Muscle of leg (tissue), 3 donors: ENCODE measurements at regions not wholly inside any gene's neighbourhood (a gene's known extent, or its start where the extent isn't known, plus 50 kb on each side); places are given as distances from the start of the nearest gene placed in this dataset.
"Not testable (repeated sequence)": the region's sequence is repeated elsewhere in the genome, so short reads cannot be mapped to it uniquely, and the experiment has no call there.

ENCODE experiments used
- DNase-seq: peaks from one replicate; pipeline ENCODE4 v3.0.0; 2013
- H3K27ac ChIP-seq: one replicate; pipeline ENCODE4 v1.5.1; 2013; ENCODE audit warnings: mild to moderate bottlenecking, low read length, control low read depth
- H3K27me3 ChIP-seq: one replicate; pipeline ENCODE4 v1.6.1; 2013; ENCODE audit warnings: low read length; ENCODE audit not compliant: control insufficient read depth, insufficient read depth
- H3K36me3 ChIP-seq: one replicate; pipeline ENCODE4 v1.6.1; 2013; ENCODE audit warnings: low read length; ENCODE audit not compliant: control insufficient read depth, insufficient read depth
- H3K4me1 ChIP-seq: one replicate; pipeline ENCODE4 v1.6.1; 2013; ENCODE audit warnings: low read length; ENCODE audit not compliant: control insufficient read depth, insufficient read depth
- H3K4me3 ChIP-seq: one replicate; pipeline ENCODE4 v1.5.1; 2013; ENCODE audit warnings: low read length, control low read depth
- H3K9me3 ChIP-seq: replicated peaks from 2 replicates; pipeline ENCODE4 v1.6.1; 2013; ENCODE audit warnings: low read depth, low read length; ENCODE audit not compliant: control insufficient read depth
- WGBS: methylation state at CpG from one replicate; pipeline ENCODE4 v1.1.5; 2013; ENCODE audit warnings: missing lambda C conversion rate; ENCODE audit not compliant: insufficient coverage; 5-methylcytosine and 5-hydroxymethylcytosine counted together

- H3K9me3 ChIP-seq, result no peaks in the 10 kb centered on the region
- no peak overlapping the region for H3K27ac ChIP-seq
- H3K36me3 ChIP-seq, result no peaks in the 10 kb centered on the region
- H3K4me3 ChIP-seq, result no peak overlapping the region
- H3K27me3 ChIP-seq, result peaks cover 10% of the 10 kb centered on the region
- H3K4me1 ChIP-seq, result no peaks in the 10 kb centered on the region
- WGBS, result 100% methylated on average over 1 of the region's 4 CpGs
- DNase-seq, result no peak
Measured at GRCh38 chr17:33574942-33575445, 281.9 kb upstream of the ASIC2 start.

GRCh38 chr17:33579740-33580139 is 286.6 kb upstream of the ASIC2 start:
- H3K4me1 ChIP-seq, DNase-seq, H3K36me3 ChIP-seq, H3K9me3 ChIP-seq, H3K27ac ChIP-seq, H3K4me3 ChIP-seq: not testable (repeated sequence)
- WGBS, result 89% methylated on average over 5 of the region's 6 CpGs
- peaks cover 16% of the 10 kb centered on the region for H3K27me3 ChIP-seq

- no peaks in the 10 kb centered on the region for H3K36me3 ChIP-seq
- H3K4me3 ChIP-seq, result no peak overlapping the region
- peaks cover 5% of the 10 kb centered on the region for H3K9me3 ChIP-seq
- 86% methylated on average over 2 of the region's 3 CpGs for WGBS
- H3K27me3 ChIP-seq, result peaks cover 21% of the 10 kb centered on the region
- no peaks in the 10 kb centered on the region for H3K4me1 ChIP-seq
- no peak for DNase-seq
- H3K27ac ChIP-seq, result no peak overlapping the region
Measured at GRCh38 chr17:33580215-33580614, 287.1 kb upstream of the ASIC2 start.

GRCh38 chr17:33582661-33583060 is 289.6 kb upstream of the ASIC2 start:
- peaks cover 5% of the 10 kb centered on the region for H3K9me3 ChIP-seq
- no peaks in the 10 kb centered on the region for H3K4me1 ChIP-seq
- no peak overlapping the region for H3K4me3 ChIP-seq
- H3K27me3 ChIP-seq, result peaks cover 18% of the 10 kb centered on the region
- no peaks in the 10 kb centered on the region for H3K36me3 ChIP-seq
- H3K27ac ChIP-seq, result no peak overlapping the region
- no peak for DNase-seq
- 17% methylated on average over 1 of the region's 2 CpGs for WGBS

- DNase-seq, result no peak
- H3K4me1 ChIP-seq, result no peaks in the 10 kb centered on the region
- H3K27ac ChIP-seq, result no peak overlapping the region
- no CpG with 5 or more reads among the region's 7 CpGs for WGBS
- H3K36me3 ChIP-seq, result no peaks in the 10 kb centered on the region
- H3K9me3 ChIP-seq, result peaks cover 5% of the 10 kb centered on the region
- H3K4me3 ChIP-seq, result no peak overlapping the region
- peaks cover 18% of the 10 kb centered on the region for H3K27me3 ChIP-seq
Measured at GRCh38 chr17:33583518-33584417, 290.7 kb upstream of the ASIC2 start.

GRCh38 chr17:33593991-33594390 is 300.9 kb upstream of the ASIC2 start:
- peaks cover 12% of the 10 kb centered on the region for H3K27me3 ChIP-seq
- 63% methylated on average over 3 of the region's 4 CpGs for WGBS
- DNase-seq, result peak; percentile 20
- H3K4me3 ChIP-seq, result no peak overlapping the region
- H3K4me1 ChIP-seq, result peaks cover 32% of the 10 kb centered on the region
- H3K9me3 ChIP-seq, result no peaks in the 10 kb centered on the region
- H3K36me3 ChIP-seq, result no peaks in the 10 kb centered on the region
- H3K27ac ChIP-seq, result no peak overlapping the region

GRCh38 chr17:33595828-33596227 is 302.7 kb upstream of the ASIC2 start:
- Histone ChIP-seq H3K4me1 (peaks cover 32% of the 10 kb centered on the region), H3K4me3 (no peak overlapping the region), H3K9me3 (no peaks in the 10 kb centered on the region), H3K36me3 (no peaks in the 10 kb centered on the region), H3K27ac (no peak overlapping the region), H3K27me3 (peaks cover 11% of the 10 kb centered on the region)
- 0% methylated on average over 1 of the region's 2 CpGs for WGBS
- DNase-seq, result peak; percentile 72

- Histone ChIP-seq H3K4me3 (no peak overlapping the region), H3K27me3 (peaks cover 11% of the 10 kb centered on the region), H3K27ac (peak overlapping the region; percentile 76), H3K36me3 (no peaks in the 10 kb centered on the region), H3K4me1 (peaks cover 26% of the 10 kb centered on the region), H3K9me3 (no peaks in the 10 kb centered on the region)
- peak; percentile 85 for DNase-seq
- 75% methylated on average over 3 of the region's 3 CpGs for WGBS
Measured at GRCh38 chr17:33596899-33597298, 303.8 kb upstream of the ASIC2 start.

- H3K4me1 ChIP-seq, result peaks cover 22% of the 10 kb centered on the region
- WGBS, result 100% methylated on average over 1 of the region's 2 CpGs
- peaks cover 11% of the 10 kb centered on the region for H3K27me3 ChIP-seq
- H3K9me3 ChIP-seq, result no peaks in the 10 kb centered on the region
- H3K4me3 ChIP-seq, result no peak overlapping the region
- H3K36me3 ChIP-seq, result no peaks in the 10 kb centered on the region
- DNase-seq, result no peak
- H3K27ac ChIP-seq, result no peak overlapping the region
Measured at GRCh38 chr17:33598797-33599196, 305.7 kb upstream of the ASIC2 start.

GRCh38 chr17:33602981-33603380 is 309.9 kb upstream of the ASIC2 start:
- H3K36me3 ChIP-seq, result no peaks in the 10 kb centered on the region
- no CpG with 5 or more reads among the region's 1 CpG for WGBS
- no peak overlapping the region for H3K27ac ChIP-seq
- H3K9me3 ChIP-seq, result no peaks in the 10 kb centered on the region
- no peak for DNase-seq
- H3K4me1 ChIP-seq, result no peaks in the 10 kb centered on the region
- H3K4me3 ChIP-seq, result no peak overlapping the region
- peaks cover 37% of the 10 kb centered on the region for H3K27me3 ChIP-seq
